Naive thymus-derived CD4-positive, alpha-beta T cell (primary cell): ENCODE measurements at regions not wholly inside any gene's neighbourhood (a gene's known extent, or its start where the extent isn't known, plus 50 kb on each side); places are given as distances from the start of the nearest gene placed in this dataset.

Experiments used
- ATAC-seq: fragments of 150-1000 bp; cut with Tn5 transposase; 2 replicates; pipeline ENCODE4 v1.10.0; 2021; ENCODE audit warnings: mild to moderate bottlenecking, moderate library complexity
- CTCF ChIA-PET: fragments of 350-600 bp; sonication (Branson Sonifier 250); formaldehyde crosslinking; loops from one replicate; lab custom pipeline; 2021; ENCODE audit warnings: antibody characterized with exemption; lab: Charles Lee
- POLR2A ChIA-PET: fragments of 350-600 bp; sonication (Branson Sonifier 250); formaldehyde crosslinking; loops from one replicate; lab custom pipeline; 2021; ENCODE audit warnings: antibody characterized with exemption, inconsistent platforms; lab: Charles Lee
- DNase-seq, 9 donors: peaks; one replicate each; pipeline versions ENCODE4 v3.0.0 to v3.0.0-alpha.2; 2020 to 2022; ENCODE audit warnings: mixed read lengths in 1 of 9
- H3K27ac ChIP-seq: one replicate; pipeline ENCODE4 v1.7.0; 2013; ENCODE audit warnings: mild to moderate bottlenecking, low read depth, low read length, moderate library complexity
- H3K27me3 ChIP-seq, 2 donors: one replicate each; pipeline ENCODE4 v1.7.0; 2013; ENCODE audit warnings: low read length in 2 of 2, mild to moderate bottlenecking in 2 of 2, moderate library complexity in 2 of 2; ENCODE audit not compliant: control insufficient read depth in 2 of 2, insufficient read depth in 2 of 2
- H3K36me3 ChIP-seq, 3 experiments: 1 replicate in 2 of 3; 2 replicates in 1 of 3; pipeline ENCODE4 v1.7.0; 2013; ENCODE audit warnings: low read length in 3 of 3, mild to moderate bottlenecking in 3 of 3, moderate library complexity in 1 of 3; ENCODE audit not compliant: insufficient read depth in 3 of 3, control insufficient read depth in 2 of 3
- H3K4me1 ChIP-seq, 2 donors: one replicate each; pipeline ENCODE4 v1.7.0; 2013; ENCODE audit warnings: low read length in 2 of 2, mild to moderate bottlenecking in 2 of 2, moderate library complexity in 1 of 2; ENCODE audit not compliant: control insufficient read depth in 2 of 2, insufficient read depth in 2 of 2
- H3K4me3 ChIP-seq: 2 replicates; pipeline ENCODE4 v1.7.0; 2013; ENCODE audit warnings: mild to moderate bottlenecking, low read length
- H3K9me3 ChIP-seq, 3 experiments: 1 replicate in 2 of 3; 2 replicates in 1 of 3; pipeline ENCODE4 v1.7.0; 2013; ENCODE audit warnings: low read length in 3 of 3; ENCODE audit not compliant: control insufficient read depth in 2 of 3
- H3K27ac Mint-ChIP-seq, 9 donors: one replicate each; pipeline ENCODE4 v1.8.0; 2020 to 2022; ENCODE audit warnings: mixed read lengths in 9 of 9, mild to moderate bottlenecking in 8 of 9, moderate library complexity in 5 of 9, inconsistent platforms in 2 of 9
- H3K27me3 Mint-ChIP-seq, 5 donors: one replicate each; pipeline ENCODE4 v1.8.0; 2021 to 2022; ENCODE audit warnings: mixed read lengths in 5 of 5, mild to moderate bottlenecking in 1 of 5
- H3K36me3 Mint-ChIP-seq, 5 donors: one replicate each; pipeline ENCODE4 v1.8.0; 2020 to 2022; ENCODE audit warnings: mixed read lengths in 5 of 5, mild to moderate bottlenecking in 3 of 5, inconsistent platforms in 1 of 5
- H3K4me1 Mint-ChIP-seq, 7 donors: one replicate each; pipeline ENCODE4 v1.8.0; 2020 to 2022; ENCODE audit warnings: mixed read lengths in 7 of 7, mild to moderate bottlenecking in 3 of 7, inconsistent platforms in 1 of 7
- H3K4me3 Mint-ChIP-seq, 10 donors: one replicate each; pipeline ENCODE4 v1.8.0; 2020 to 2022; ENCODE audit warnings: mild to moderate bottlenecking in 10 of 10, mixed read lengths in 10 of 10, moderate library complexity in 6 of 10, inconsistent platforms in 2 of 10
- H3K9me3 Mint-ChIP-seq, 11 donors: one replicate each; pipeline ENCODE4 v1.8.0; 2020 to 2022; ENCODE audit warnings: mixed read lengths in 11 of 11, mild to moderate bottlenecking in 4 of 11, inconsistent platforms in 1 of 11, moderate library complexity in 1 of 11
- intact Hi-C, 2 donors: fragments of 100-400 bp; cut with micrococcal nuclease; formaldehyde crosslinking; loops; one replicate each; pipeline ENCODE4 v1.15.1; 2023

- H3K9me3 ChIP-seq, result no peaks in the 10 kb centered on the region
- Mint-ChIP-seq H3K27me3 (peaks cover 0 to 4% (median 0%) of the 10 kb centered on the region in 5 donors), H3K4me3 (no peak overlapping the region), H3K4me1 (peaks cover 0 to 6% (median 0%) of the 10 kb centered on the region in 7 donors), H3K36me3 (peaks cover 0 to 25% (median 9%) of the 10 kb centered on the region in 5 donors), H3K9me3 (peaks cover 0 to 5% (median 3%) of the 10 kb centered on the region in 11 donors), H3K27ac (no peak overlapping the region)
- H3K27me3 ChIP-seq, result no peaks in the 10 kb centered on the region
- no peaks in the 10 kb centered on the region for H3K4me1 ChIP-seq
- POLR2A ChIA-PET, result no interaction called here
- CTCF ChIA-PET, result no interaction called here
- H3K4me3 ChIP-seq, result no peak overlapping the region
- DNase-seq (no peak), ATAC-seq (no peak)
- no peaks in the 10 kb centered on the region for H3K36me3 ChIP-seq
- intact Hi-C loops, result no loop called here
- no peak overlapping the region for H3K27ac ChIP-seq
Observed at GRCh38 chr7:33716581-33717477, 188.5 kb upstream of the BMPER start.

GRCh38 chr7:33719059-33719581, 186.2 kb upstream of the BMPER start:
- CTCF ChIA-PET, result no interaction called here
- H3K36me3 ChIP-seq, result no peaks in the 10 kb centered on the region
- no peaks in the 10 kb centered on the region for H3K9me3 ChIP-seq
- ATAC-seq, result no peak
- peaks cover 0 to 26% (median 9%) of the 10 kb centered on the region in 5 donors for H3K36me3 Mint-ChIP-seq
- no peak overlapping the region for H3K4me3 Mint-ChIP-seq
- POLR2A ChIA-PET, result no interaction called here
- no peaks in the 10 kb centered on the region for H3K4me1 ChIP-seq
- intact Hi-C loops, result no loop called here
- peaks cover 0 to 4% (median 0%) of the 10 kb centered on the region in 5 donors for H3K27me3 Mint-ChIP-seq
- H3K4me3 ChIP-seq, result no peak overlapping the region
- no peaks in the 10 kb centered on the region for H3K27me3 ChIP-seq
- H3K27ac ChIP-seq, result no peak overlapping the region
- H3K27ac Mint-ChIP-seq, result no peak overlapping the region
- H3K4me1 Mint-ChIP-seq, result peaks cover 0 to 5% (median 0%) of the 10 kb centered on the region in 7 donors
- DNase-seq, result no peak
- peaks cover 0 to 5% (median 3%) of the 10 kb centered on the region in 11 donors for H3K9me3 Mint-ChIP-seq

GRCh38 chr7:33720139-33720538, 185.2 kb upstream of the BMPER start:
- no peak overlapping the region for H3K27ac ChIP-seq
- H3K27me3 Mint-ChIP-seq, result no peaks in the 10 kb centered on the region
- ATAC-seq (no peak), DNase-seq (no peak)
- H3K27me3 ChIP-seq, result no peaks in the 10 kb centered on the region
- no peaks in the 10 kb centered on the region for H3K4me1 ChIP-seq
- POLR2A ChIA-PET, result no interaction called here
- H3K36me3 Mint-ChIP-seq, result peaks cover 0 to 30% (median 4%) of the 10 kb centered on the region in 5 donors
- H3K4me3 ChIP-seq, result no peak overlapping the region
- intact Hi-C loops, result no loop called here
- no peaks in the 10 kb centered on the region for H3K36me3 ChIP-seq
- no peak overlapping the region for H3K27ac Mint-ChIP-seq
- no peak overlapping the region for H3K4me3 Mint-ChIP-seq
- no peaks in the 10 kb centered on the region for H3K9me3 ChIP-seq
- peaks cover 0 to 1% (median 0%) of the 10 kb centered on the region in 7 donors for H3K4me1 Mint-ChIP-seq
- CTCF ChIA-PET, result no interaction called here
- H3K9me3 Mint-ChIP-seq, result peaks cover 0 to 5% (median 0%) of the 10 kb centered on the region in 11 donors

GRCh38 chr7:33720870-33721269, 184.5 kb upstream of the BMPER start:
- no peak overlapping the region for H3K4me3 Mint-ChIP-seq
- intact Hi-C loops, result no loop called here
- Histone ChIP-seq H3K4me1 (no peaks in the 10 kb centered on the region), H3K27ac (no peak overlapping the region), H3K27me3 (no peaks in the 10 kb centered on the region), H3K36me3 (no peaks in the 10 kb centered on the region), H3K4me3 (no peak overlapping the region), H3K9me3 (no peaks in the 10 kb centered on the region)
- H3K4me1 Mint-ChIP-seq, result peaks cover 0 to 1% (median 0%) of the 10 kb centered on the region in 7 donors
- CTCF ChIA-PET, result no interaction called here
- POLR2A ChIA-PET, result no interaction called here
- peaks cover 0 to 5% (median 0%) of the 10 kb centered on the region in 11 donors for H3K9me3 Mint-ChIP-seq
- H3K36me3 Mint-ChIP-seq, result peaks cover 0 to 33% (median 4%) of the 10 kb centered on the region in 5 donors
- DNase-seq (no peak), ATAC-seq (no peak)
- H3K27ac Mint-ChIP-seq, result no peak overlapping the region
- H3K27me3 Mint-ChIP-seq, result no peaks in the 10 kb centered on the region

GRCh38 chr7:33721895-33722294, 183.4 kb upstream of the BMPER start:
- Histone ChIP-seq H3K27me3 (no peaks in the 10 kb centered on the region), H3K9me3 (no peaks in the 10 kb centered on the region), H3K4me1 (no peaks in the 10 kb centered on the region), H3K27ac (no peak overlapping the region), H3K4me3 (no peak overlapping the region), H3K36me3 (no peaks in the 10 kb centered on the region)
- H3K9me3 Mint-ChIP-seq, result peaks cover 0 to 5% (median 0%) of the 10 kb centered on the region in 11 donors
- no peak overlapping the region for H3K27ac Mint-ChIP-seq
- no peak overlapping the region for H3K4me3 Mint-ChIP-seq
- no peaks in the 10 kb centered on the region for H3K4me1 Mint-ChIP-seq
- ChIA-PET POLR2A (no interaction called here), CTCF (no interaction called here)
- H3K27me3 Mint-ChIP-seq, result no peaks in the 10 kb centered on the region
- intact Hi-C loops, result no loop called here
- peaks cover 0 to 33% (median 4%) of the 10 kb centered on the region in 5 donors for H3K36me3 Mint-ChIP-seq
- DNase-seq, result no peak
- ATAC-seq, result no peak

GRCh38 chr7:33722383-33723101, 182.8 kb upstream of the BMPER start:
- H3K9me3 ChIP-seq, result no peaks in the 10 kb centered on the region
- DNase-seq (no peak), ATAC-seq (no peak)
- H3K9me3 Mint-ChIP-seq, result peaks cover 0 to 5% (median 0%) of the 10 kb centered on the region in 11 donors
- H3K4me1 Mint-ChIP-seq, result no peaks in the 10 kb centered on the region
- CTCF ChIA-PET, result no interaction called here
- no peak overlapping the region for H3K4me3 ChIP-seq
- intact Hi-C loops, result no loop called here
- no peak overlapping the region for H3K4me3 Mint-ChIP-seq
- POLR2A ChIA-PET, result no interaction called here
- H3K36me3 ChIP-seq, result no peaks in the 10 kb centered on the region
- no peak overlapping the region for H3K27ac ChIP-seq
- H3K4me1 ChIP-seq, result no peaks in the 10 kb centered on the region
- peaks cover 0 to 33% (median 4%) of the 10 kb centered on the region in 5 donors for H3K36me3 Mint-ChIP-seq
- no peaks in the 10 kb centered on the region for H3K27me3 Mint-ChIP-seq
- H3K27me3 ChIP-seq, result no peaks in the 10 kb centered on the region
- H3K27ac Mint-ChIP-seq, result no peak overlapping the region
